Psoas muscle (tissue), 7 donors: ENCODE measurements at regions not wholly inside any gene's neighbourhood (a gene's known extent, or its start where the extent isn't known, plus 50 kb on each side); places are given as distances from the start of the nearest gene placed in this dataset.

Experiments used
- ATAC-seq, 4 donors: fragments of 200-7000 bp; cut with Tn5 transposase; one replicate each; pipeline ENCODE4 v1.9.1; 2020; ENCODE audit warnings: moderate library complexity in 3 of 4, mild to moderate bottlenecking in 2 of 4
- DNase-seq, 2 donors: peaks; one replicate each; pipeline ENCODE4 v3.0.0-alpha.2; 2020
- H3K27ac ChIP-seq: fragments of 200-600 bp; one replicate; pipeline ENCODE4 v1.8.0; 2022
- H3K27me3 ChIP-seq, 3 donors: fragments of 200-600 bp in 1 of 3; one replicate each; pipeline versions ENCODE4 v1.6.1 to v1.8.0; 2013 to 2022; ENCODE audit warnings: low read length in 2 of 3, mild to moderate bottlenecking in 2 of 3, moderate library complexity in 1 of 3; ENCODE audit not compliant: insufficient read depth in 3 of 3
- H3K36me3 ChIP-seq, 2 donors: fragments of 200-600 bp in 1 of 2; one replicate each; pipeline versions ENCODE4 v1.6.1 to v1.8.0; 2013 to 2022; ENCODE audit warnings: low read depth in 1 of 2, mild to moderate bottlenecking in 1 of 2, moderate library complexity in 1 of 2; ENCODE audit not compliant: insufficient read depth in 1 of 2
- H3K4me1 ChIP-seq: fragments of 200-600 bp; one replicate; pipeline ENCODE4 v1.8.0; 2022
- H3K4me3 ChIP-seq: fragments of 200-600 bp; one replicate; pipeline ENCODE4 v1.8.0; 2022; ENCODE audit warnings: mild to moderate bottlenecking
- H3K9me3 ChIP-seq: fragments of 200-600 bp; one replicate; pipeline ENCODE4 v1.8.0; 2022
- WGBS, 3 donors: extraction: QIAGEN DNeasy Blood & Tissue Kit; methylation state at CpG; one replicate each; pipeline versions ENCODE4 v1.1.6 to v1.1.7; 2013; 5-methylcytosine and 5-hydroxymethylcytosine counted together
- intact Hi-C, 2 donors: fragments of 100-400 bp; cut with DNase I; formaldehyde crosslinking; loops; one replicate each; pipeline versions ENCODE4 v1.11.0 to v1.14.2; 2022
- TF ChIP-seq, protein P1 (sequence below): fragments of 200-600 bp; IDR thresholded peaks from one replicate; pipeline ENCODE4 v1.8.0; 2022; ENCODE audit warnings: antibody characterized with exemption
- donor health status: healthy with polysubstance abuse.
- donor health status: DM: no; HTN: no; CAD: no; lungs with moderate emphysema.
- donor health status: Bipolar disorder and iron deficiency.
- donor health status: healthy.
- donor health status: DM: yes; HTN: yes; CAD: no.
- donor health status: DM: no; HTN: no; CAD: no.
- donor health status: DM: yes; HTN: yes; CAD: no.

DNA sequence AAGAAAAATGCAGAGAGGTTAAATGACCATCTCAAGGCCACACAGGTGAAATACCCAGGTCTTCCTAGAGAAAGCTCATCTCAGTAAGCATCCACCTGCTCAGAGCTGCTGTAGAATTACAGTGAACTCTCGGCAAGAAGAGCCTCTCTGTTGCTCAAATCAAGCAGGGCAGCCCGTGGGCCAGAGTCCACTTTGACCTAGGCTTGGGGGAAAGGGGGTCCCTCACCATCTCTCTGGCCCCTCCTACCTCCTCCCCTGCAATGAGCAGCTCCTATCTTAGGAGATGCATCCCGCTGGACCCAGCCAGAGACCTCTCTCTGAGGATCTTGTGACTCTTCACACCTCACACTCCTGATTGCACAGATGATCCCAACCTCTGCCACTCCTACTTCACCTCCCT, 364.7 kb downstream of the PTPRU start:
- intact Hi-C loops, result no loop called here
- H3K4me3 ChIP-seq, result no peak overlapping the region

DNA sequence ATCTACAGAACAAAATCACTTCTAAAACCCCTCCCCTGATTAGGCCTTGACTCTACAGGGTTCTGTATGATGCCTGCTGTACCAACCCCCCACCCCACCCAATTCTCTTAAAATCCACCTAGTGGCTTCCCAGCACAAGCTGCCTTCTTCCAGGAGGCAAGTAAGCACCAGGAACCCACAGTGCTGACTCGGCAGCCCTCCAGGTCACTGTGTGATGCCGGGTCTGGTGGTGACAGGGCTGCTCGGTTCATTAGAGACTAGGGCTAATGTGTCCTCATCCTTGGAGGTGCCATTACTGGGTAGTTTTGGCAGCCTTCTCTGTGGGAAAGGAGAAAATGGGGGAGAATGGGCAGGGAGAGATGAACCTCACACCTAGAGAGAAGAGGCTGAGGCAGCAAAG, 363.5 kb downstream of the PTPRU start:
- ATAC-seq (no peak), DNase-seq (no peak)
- no peaks in the 10 kb centered on the region for H3K4me1 ChIP-seq
- intact Hi-C loops, result no loop called here
- TF ChIP-seq, protein P1, sequence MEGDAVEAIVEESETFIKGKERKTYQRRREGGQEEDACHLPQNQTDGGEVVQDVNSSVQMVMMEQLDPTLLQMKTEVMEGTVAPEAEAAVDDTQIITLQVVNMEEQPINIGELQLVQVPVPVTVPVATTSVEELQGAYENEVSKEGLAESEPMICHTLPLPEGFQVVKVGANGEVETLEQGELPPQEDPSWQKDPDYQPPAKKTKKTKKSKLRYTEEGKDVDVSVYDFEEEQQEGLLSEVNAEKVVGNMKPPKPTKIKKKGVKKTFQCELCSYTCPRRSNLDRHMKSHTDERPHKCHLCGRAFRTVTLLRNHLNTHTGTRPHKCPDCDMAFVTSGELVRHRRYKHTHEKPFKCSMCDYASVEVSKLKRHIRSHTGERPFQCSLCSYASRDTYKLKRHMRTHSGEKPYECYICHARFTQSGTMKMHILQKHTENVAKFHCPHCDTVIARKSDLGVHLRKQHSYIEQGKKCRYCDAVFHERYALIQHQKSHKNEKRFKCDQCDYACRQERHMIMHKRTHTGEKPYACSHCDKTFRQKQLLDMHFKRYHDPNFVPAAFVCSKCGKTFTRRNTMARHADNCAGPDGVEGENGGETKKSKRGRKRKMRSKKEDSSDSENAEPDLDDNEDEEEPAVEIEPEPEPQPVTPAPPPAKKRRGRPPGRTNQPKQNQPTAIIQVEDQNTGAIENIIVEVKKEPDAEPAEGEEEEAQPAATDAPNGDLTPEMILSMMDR, result no peak
- no peaks in the 10 kb centered on the region for H3K9me3 ChIP-seq
- peaks cover 0 to 5% (median 0%) of the 10 kb centered on the region in 3 donors for H3K27me3 ChIP-seq
- no peaks in the 10 kb centered on the region for H3K36me3 ChIP-seq
- 70 to 77% (median 73%) methylated on average over 3 of the region's 3 CpGs for WGBS, 3 donors
- H3K4me3 ChIP-seq, result no peak overlapping the region
- no peak overlapping the region for H3K27ac ChIP-seq

More for the DNA sequence above, 364.7 kb downstream of the PTPRU start:
- ATAC-seq (no peak), DNase-seq (no peak)
- Histone ChIP-seq H3K27ac (no peak overlapping the region), H3K9me3 (no peaks in the 10 kb centered on the region), H3K4me1 (no peaks in the 10 kb centered on the region), H3K36me3 (no peaks in the 10 kb centered on the region), H3K27me3 (peaks cover 0 to 5% (median 0%) of the 10 kb centered on the region in 3 donors)
- TF ChIP-seq, protein P1, result no peak
- WGBS, 3 donors, result 66 to 73% (median 67%) methylated on average over 3 of the region's 3 CpGs

DNA sequence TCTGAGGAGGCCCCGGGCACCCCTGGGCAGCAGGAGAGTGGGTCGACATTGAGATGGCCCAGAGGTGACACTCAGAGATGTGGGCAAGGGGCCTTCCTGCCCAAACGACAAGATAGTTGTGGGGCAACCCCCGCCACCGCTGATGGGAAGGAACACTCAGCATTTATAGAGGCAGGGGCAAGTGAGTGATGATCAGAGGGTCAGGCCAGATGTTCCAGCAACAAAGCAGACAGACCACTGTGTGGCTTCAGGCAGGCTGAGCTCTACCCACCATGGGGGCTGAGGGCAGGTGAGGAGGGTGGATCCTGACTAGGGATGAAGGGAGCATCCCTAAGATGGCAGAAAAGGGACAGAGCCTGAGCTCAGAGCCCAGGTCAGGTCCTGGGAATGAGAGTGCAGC, 362.7 kb downstream of the PTPRU start:
- peaks cover 0 to 5% (median 0%) of the 10 kb centered on the region in 3 donors for H3K27me3 ChIP-seq
- intact Hi-C loops, result no loop called here

DNA sequence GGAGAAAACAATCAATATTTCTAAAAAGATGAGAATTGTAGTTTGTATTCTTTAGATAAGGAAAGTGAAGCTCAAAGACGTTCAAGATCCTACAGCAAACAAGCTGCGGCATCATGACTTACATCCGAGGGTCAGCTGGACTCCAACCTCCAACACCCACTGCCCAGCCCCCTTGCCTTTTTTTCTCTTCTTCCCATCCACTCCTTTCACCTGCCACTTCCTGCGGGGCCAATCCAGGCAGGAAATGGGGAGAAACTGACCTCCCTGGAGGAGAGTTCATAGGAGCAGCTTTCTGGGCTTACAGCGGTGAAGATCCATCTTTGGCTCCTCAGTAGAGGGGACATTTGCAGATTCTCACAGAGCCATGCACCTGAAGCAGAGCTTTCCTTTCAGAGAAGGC, 361.5 kb downstream of the PTPRU start:
- Histone ChIP-seq H3K27me3 (no peaks in the 10 kb centered on the region), H3K4me3 (no peak overlapping the region), H3K27ac (no peak overlapping the region), H3K9me3 (no peaks in the 10 kb centered on the region), H3K36me3 (no peaks in the 10 kb centered on the region), H3K4me1 (no peaks in the 10 kb centered on the region)
- intact Hi-C loops, result no loop called here
- DNase-seq (no peak), ATAC-seq (no peak)
- 85 to 89% (median 86%) methylated on average over 5 of the region's 5 CpGs for WGBS, 3 donors
- TF ChIP-seq, protein P1, result no peak

More for the DNA sequence above, 362.7 kb downstream of the PTPRU start:
- Histone ChIP-seq H3K36me3 (no peaks in the 10 kb centered on the region), H3K4me1 (no peaks in the 10 kb centered on the region), H3K27ac (no peak overlapping the region), H3K4me3 (no peak overlapping the region), H3K9me3 (no peaks in the 10 kb centered on the region)
- ATAC-seq (no peak), DNase-seq (no peak)
- TF ChIP-seq, protein P1, result no peak
- 86 to 93% (median 86%) methylated on average over 5 of the region's 5 CpGs for WGBS, 3 donors

DNA sequence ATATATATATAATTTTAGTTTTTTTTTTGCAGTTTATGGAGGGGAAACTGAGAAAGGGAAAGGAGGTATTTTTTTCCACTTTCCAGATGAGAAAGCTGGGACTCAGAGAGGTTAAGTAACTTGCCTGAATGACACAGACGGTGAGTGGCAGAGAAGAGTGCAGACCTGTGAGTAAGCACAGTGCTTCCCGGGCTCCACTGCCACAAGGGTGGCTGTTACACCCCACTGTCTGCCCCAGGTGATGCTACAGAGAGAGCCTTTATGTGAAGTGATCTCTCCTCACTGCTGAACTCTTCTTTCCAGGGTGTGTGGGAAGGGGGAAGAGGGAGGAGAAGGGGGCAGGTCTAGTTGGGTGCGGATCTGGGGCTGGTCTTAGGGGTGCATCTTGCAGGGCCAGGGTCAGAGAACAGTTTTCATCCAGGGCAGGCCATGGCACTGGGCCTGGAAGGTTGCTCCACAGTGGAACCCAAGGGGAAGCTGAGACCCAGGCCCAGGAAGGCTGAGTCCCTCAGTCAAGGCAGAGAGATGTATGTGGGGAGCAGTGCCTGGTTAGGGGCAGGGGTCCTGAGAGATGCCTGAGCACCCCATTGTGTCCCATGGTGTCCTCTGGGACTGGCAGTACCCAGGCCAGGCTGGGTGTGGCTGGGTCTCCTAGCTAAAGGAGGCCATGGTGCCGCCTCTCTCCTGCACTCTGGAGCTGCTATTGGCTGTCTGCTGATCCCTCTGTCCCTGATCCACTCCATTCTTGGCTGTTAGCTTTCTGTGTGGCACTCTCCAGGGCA, 357.5 kb downstream of the PTPRU start:
- Histone ChIP-seq H3K9me3 (no peaks in the 10 kb centered on the region), H3K4me1 (no peaks in the 10 kb centered on the region), H3K27ac (no peak overlapping the region), H3K27me3 (peaks cover 0 to 4% (median 0%) of the 10 kb centered on the region in 3 donors), H3K4me3 (no peak overlapping the region), H3K36me3 (no peaks in the 10 kb centered on the region)
- WGBS, 3 donors, result 62 to 84% (median 72%) methylated on average over 4 of the region's 4 CpGs
- intact Hi-C loops, result no loop called here
- ATAC-seq (no peak), DNase-seq (no peak)
- TF ChIP-seq, protein P1, result no peak
